ENCODE measurements at regions not wholly inside any gene's neighbourhood (a gene's known extent, or its start where the extent isn't known, plus 50 kb on each side); places are given as distances from the start of the nearest gene placed in this dataset.

- peaks cover 0 to 3% (median 0%) of the 10 kb centered on the region in 4 donors for H3K27me3 ChIP-seq
- TF ChIP-seq CTCF (IDR thresholded peaks at IDR 0.05): no peak
- H3K4me3 ChIP-seq: no peak overlapping the region
- DNase-seq (no peak), ATAC-seq (no peak), FAIRE-seq (no peak)
- 80 to 86% methylated on average over 9 of the region's 9 CpGs for WGBS, 2 donors
- no peak overlapping the region for H3K27ac ChIP-seq
- no peaks in the 10 kb centered on the region for H3K36me3 ChIP-seq
- no peaks in the 10 kb centered on the region for H3K4me1 ChIP-seq
- H3K9me3 ChIP-seq: no peaks in the 10 kb centered on the region
- intact Hi-C loops (cut with DNase I): no loop called here
Measured at GRCh38 chrX:9146657-9147056, 112.7 kb upstream of the FAM9B start.

GRCh38 chrX:9147086-9147485 lies 113.2 kb upstream of the FAM9B start:
- Histone ChIP-seq H3K4me1 (no peaks in the 10 kb centered on the region), H3K27me3 (peaks cover 0 to 3% (median 0%) of the 10 kb centered on the region in 4 donors), H3K36me3 (no peaks in the 10 kb centered on the region), H3K4me3 (no peak overlapping the region), H3K9me3 (no peaks in the 10 kb centered on the region), H3K27ac (no peak overlapping the region)
- no peak for FAIRE-seq
- ATAC-seq: no peak
- no peak for DNase-seq
- TF ChIP-seq CTCF (IDR thresholded peaks at IDR 0.05): no peak
- 66 to 90% methylated on average over 5 of the region's 5 CpGs for WGBS, 2 donors
- intact Hi-C loops (cut with DNase I): no loop called here

GRCh38 chrX:9147726-9148125 lies 113.8 kb upstream of the FAM9B start:
- H3K27me3 ChIP-seq: peaks cover 0 to 3% (median 0%) of the 10 kb centered on the region in 4 donors
- no peaks in the 10 kb centered on the region for H3K36me3 ChIP-seq
- no peak for ATAC-seq
- TF ChIP-seq CTCF (IDR thresholded peaks at IDR 0.05): no peak
- WGBS, 2 donors: 17 to 50% methylated on average over 7 of the region's 7 CpGs
- DNase-seq: no peak
- no peak overlapping the region for H3K4me3 ChIP-seq
- no peak for FAIRE-seq
- H3K27ac ChIP-seq: no peak overlapping the region
- no peaks in the 10 kb centered on the region for H3K9me3 ChIP-seq
- H3K4me1 ChIP-seq: no peaks in the 10 kb centered on the region
- intact Hi-C loops (cut with DNase I): no loop called here

- FAIRE-seq: no peak
- TF ChIP-seq CTCF (IDR thresholded peaks at IDR 0.05): no peak
- 25 to 44% methylated on average over 9 of the region's 9 CpGs for WGBS, 2 donors
- Histone ChIP-seq H3K9me3 (no peaks in the 10 kb centered on the region), H3K4me1 (no peaks in the 10 kb centered on the region), H3K27ac (peak overlapping the region in 1 of 4 donors; percentile 4), H3K4me3 (no peak overlapping the region), H3K27me3 (peaks cover 0 to 3% (median 0%) of the 10 kb centered on the region in 4 donors), H3K36me3 (no peaks in the 10 kb centered on the region)
- DNase-seq: no peak
- ATAC-seq: no peak
- intact Hi-C loops (cut with DNase I): no loop called here
Measured at GRCh38 chrX:9148615-9149399, 114.9 kb upstream of the FAM9B start.

GRCh38 chrX:9149501-9150245 lies 115.7 kb upstream of the FAM9B start:
- no peak for ATAC-seq
- no peak overlapping the region for H3K27ac ChIP-seq

More at GRCh38 chrX:9149501-9150245, 115.7 kb upstream of the FAM9B start:
- intact Hi-C loops (cut with DNase I): no loop called here
- FAIRE-seq (no peak), DNase-seq (no peak)
- H3K4me3 ChIP-seq: no peak overlapping the region
- no peaks in the 10 kb centered on the region for H3K4me1 ChIP-seq
- TF ChIP-seq CTCF (IDR thresholded peaks at IDR 0.05): no peak
- H3K27me3 ChIP-seq: peaks cover 0 to 3% (median 0%) of the 10 kb centered on the region in 4 donors
- no peaks in the 10 kb centered on the region for H3K36me3 ChIP-seq
- WGBS, 2 donors: 57 to 68% methylated on average over 8 of the region's 8 CpGs
- H3K9me3 ChIP-seq: no peaks in the 10 kb centered on the region
